CD4-positive, alpha-beta T cell treated with Interleukin-1 beta for 1 hour (primary cell): ENCODE measurements at regions not wholly inside any gene's neighbourhood (a gene's known extent, or its start where the extent isn't known, plus 50 kb on each side); places are given as distances from the start of the nearest gene placed in this dataset.
"Not testable (repeated sequence)": the region's sequence is repeated elsewhere in the genome, so short reads cannot be mapped to it uniquely, and the experiment has no call there.

Experiments
- DNase-seq, 2 donors: peaks; one replicate each; pipeline ENCODE4 v3.0.0-alpha.2; 2020 to 2022

DNA sequence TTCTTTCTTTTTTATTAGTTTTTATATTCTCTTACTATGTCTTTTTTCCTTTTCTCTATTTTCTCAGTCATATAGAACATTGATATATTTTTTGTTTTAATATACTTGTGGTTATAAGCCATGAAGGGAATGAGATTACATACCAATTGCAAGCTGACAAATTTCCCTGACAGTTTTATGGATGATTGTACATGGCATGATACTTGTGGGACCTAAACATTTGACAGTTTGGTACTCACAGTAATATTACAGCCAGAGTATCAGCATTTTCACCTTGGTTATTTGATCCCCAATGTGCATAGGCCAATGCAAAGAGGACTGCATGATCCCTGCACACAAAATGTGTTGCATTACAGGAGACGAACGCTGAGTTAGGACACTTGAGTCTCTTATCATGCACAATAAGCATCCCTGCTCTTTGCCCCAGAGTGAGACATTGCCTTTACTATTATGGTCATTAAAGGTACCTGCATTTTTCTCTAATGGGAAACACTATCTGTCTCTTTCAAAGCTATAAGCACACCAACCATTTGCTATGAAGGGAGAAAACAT is 713.4 kb upstream of the PCDH20 start:
- DNase-seq: no peak

GRCh38 chr13:62126400-62126799 is 710.8 kb upstream of the PCDH20 start:
- no peak for DNase-seq

DNA sequence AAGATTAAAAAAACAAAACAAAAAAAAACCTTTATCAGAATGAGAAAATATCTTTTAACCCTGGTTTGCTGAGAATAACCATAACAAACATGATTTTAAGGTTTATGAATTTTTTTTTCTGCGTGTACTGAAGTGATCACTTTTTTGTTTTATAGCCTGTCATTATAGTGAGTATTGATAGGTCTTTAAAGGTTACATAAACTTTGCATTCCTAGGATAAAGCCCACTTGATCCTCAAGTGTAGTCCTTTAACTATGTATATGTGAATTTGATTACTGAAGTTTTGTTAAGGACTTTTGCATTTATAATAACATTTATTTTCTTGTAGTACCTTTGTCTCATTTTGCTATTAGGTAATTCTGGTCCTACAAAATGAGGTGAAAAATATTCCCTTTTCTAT is 709.8 kb upstream of the PCDH20 start:
- DNase-seq: no peak

- DNase-seq: no peak
These were observed 707.8 kb upstream of the PCDH20 start for GRCh38 chr13:62123409-62123808.

DNA sequence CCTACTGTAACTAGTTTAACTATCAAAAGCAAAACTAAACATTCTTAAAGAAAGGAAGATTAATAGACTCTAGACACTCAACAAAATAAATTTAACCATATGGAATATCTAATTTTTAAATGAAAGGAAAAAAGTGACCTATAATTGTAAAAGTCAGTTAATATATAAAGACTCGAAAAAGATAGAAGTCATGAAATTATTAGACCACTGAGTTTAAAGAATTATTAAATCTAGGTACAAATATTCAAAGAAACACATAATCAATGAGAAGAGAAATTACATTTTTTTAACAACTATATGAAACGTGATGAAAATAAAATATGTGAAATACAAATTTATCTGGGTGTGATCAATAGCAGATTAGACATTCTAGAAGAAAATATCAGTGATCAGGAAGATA is 706.8 kb upstream of the PCDH20 start:
- no peak for DNase-seq

GRCh38 chr13:62119739-62120700 is 704.4 kb upstream of the PCDH20 start:
- DNase-seq: no peak

GRCh38 chr13:62115831-62116230 is 700.2 kb upstream of the PCDH20 start:
- DNase-seq: no peak

DNA sequence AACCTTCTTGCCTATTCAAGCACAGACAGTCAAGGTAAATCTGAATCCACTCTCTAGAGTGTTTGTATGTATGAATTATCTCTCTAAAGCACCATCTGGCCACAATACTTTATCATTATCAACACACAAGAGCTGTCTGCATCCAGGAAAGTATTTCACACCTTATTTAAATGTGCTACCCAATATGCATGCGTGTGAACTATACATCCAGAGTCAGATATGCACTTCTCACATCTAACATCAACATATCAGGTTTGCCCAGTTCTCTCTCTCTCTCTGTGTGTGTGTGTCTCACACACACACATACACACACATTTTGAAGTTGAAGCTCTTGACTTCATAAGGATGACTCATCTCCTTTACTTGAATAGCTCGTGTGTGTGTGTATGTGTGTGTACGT is 697.5 kb upstream of the PCDH20 start:
- no peak for DNase-seq

DNA sequence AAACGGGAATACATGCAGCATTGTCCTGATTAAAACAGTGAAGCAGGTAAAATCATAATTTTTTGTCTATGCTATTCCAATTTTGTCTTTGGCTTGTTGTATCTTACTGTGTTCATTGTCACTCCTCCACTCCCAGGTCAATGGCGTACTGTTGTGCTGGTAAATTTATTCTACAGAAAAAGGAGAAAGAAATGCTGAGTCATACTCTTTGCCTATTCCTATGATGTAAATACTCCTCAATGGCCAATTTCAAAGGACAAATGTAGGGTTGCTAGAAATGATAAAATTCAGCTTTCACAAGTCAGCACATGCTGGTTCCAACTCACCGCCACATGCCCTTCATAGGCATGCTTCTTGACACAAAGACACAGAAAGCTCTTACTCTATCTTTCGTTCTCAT is 694.4 kb upstream of the PCDH20 start:
- DNase-seq: no peak

DNA sequence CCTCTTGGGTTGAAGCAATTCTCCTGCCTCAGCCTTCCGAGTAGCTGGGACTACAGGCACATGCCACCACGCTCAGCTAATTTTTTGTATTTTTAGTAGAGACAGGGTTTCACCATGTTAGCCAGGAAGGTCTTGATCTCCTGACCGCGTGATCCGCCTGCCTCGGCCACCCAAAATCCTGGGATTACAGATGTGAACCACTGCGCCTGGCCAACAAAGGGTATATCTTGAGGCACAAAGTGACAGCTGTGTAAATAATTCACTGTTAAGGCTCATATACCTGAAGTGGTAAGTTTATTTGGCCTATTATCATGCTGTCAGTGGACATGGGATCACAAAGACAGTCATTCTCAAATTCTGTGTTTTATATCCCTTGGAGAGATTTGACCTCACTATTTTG is 688.5 kb upstream of the PCDH20 start:
- not testable (repeated sequence) for DNase-seq

DNA sequence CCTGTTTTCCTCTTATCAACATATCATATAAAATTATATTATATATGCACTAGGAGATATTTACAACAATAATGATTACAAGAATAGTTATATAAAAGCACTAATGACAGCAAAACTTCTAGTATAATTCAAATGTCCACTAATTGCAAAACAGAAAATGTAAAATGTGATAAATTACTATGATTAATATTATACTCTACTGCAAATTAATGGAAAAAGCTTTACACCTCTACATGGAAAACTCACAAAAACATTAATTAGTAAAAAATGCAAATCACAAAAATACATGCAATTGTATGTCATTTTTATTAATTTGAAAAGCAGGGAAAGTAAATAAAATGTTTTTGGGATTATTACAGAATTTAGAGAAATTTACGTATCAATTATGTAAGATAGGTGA is 681.0 kb upstream of the PCDH20 start:
- no peak for DNase-seq

GRCh38 chr13:62094932-62095331 is 679.3 kb upstream of the PCDH20 start:
- no peak for DNase-seq

- no peak for DNase-seq
These were observed 678.5 kb upstream of the PCDH20 start for GRCh38 chr13:62093984-62094780.

DNA sequence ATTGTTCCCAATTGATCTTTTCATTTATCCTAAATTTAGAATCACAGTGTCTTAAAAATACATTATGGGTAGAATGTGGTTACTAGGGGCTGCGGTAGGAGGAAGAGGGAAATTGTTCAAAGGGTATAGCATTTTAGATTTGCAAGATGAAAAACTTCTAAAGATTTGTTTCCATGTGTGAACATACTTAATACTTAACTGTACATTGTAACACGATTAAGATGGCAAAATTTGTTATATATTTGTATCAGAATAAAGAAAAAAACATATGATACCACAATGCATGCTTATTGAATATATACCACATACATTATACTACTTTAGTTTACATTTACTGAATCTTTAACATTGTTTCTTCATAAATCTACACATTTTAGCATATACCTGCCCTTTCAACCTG is 677.3 kb upstream of the PCDH20 start:
- no peak for DNase-seq

- DNase-seq: no peak
These were observed 676.9 kb upstream of the PCDH20 start for GRCh38 chr13:62092536-62092935.

- no peak for DNase-seq
These were observed 672.5 kb upstream of the PCDH20 start for GRCh38 chr13:62088165-62088564.

GRCh38 chr13:62087124-62087523 is 671.5 kb upstream of the PCDH20 start:
- DNase-seq: no peak

DNA sequence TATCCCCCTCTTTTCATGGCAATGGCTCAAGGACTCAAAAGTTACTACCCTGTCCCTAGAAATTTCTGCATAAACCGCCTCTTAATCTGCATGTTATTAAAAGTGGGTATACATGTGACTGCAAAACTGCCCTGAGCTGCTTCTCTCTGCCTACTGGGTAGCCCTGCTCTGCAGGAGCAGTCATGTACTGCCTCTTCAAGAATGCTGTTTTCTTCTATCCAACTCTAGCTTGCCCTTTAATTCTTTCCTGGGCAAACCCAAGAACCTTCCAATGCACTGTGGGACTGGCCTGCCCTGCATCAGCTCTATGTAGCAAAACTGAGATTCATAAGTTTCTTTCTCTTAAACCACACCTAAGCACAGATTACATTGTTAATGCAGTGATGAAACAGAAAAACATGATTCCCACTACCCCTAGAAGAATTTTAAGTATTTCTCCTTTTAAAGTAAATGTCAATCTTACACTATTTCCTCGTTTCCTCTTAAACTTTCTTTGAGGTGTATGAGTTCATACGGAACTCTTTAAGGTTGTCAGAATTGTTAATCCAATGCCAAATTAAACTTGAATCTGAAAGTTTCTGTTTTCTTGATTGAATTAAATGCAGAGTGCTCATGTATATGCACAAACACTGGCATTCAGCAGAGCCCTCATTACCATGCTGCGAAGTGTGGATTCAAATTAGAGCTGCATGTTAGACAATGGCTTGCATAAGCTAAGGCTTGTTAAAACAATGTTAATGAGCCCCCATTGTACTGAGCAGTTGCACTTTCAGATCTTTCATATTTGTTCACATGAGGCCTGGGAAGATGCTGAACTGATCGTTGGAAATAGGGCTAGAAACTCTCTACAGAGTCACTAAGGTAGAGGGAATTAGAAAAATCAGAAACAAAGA is 669.9 kb upstream of the PCDH20 start:
- no peak for DNase-seq

DNA sequence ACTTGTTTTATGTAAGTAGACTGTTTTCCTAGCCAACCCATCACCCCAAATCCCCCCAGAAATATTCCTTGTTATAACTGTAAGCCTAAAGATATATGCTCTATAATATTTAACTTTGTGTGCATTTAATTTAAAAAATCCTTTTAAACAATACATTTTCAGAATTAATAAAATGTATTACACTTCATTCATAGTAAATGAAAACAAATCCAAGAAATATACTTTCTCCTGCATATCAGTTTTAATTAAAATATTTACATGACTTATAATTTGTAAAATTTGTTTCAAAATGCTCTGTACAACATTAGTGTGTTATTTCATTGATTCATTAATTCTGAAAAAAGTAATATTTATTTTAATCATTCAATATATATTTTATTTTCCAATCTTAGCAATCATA is 669.1 kb upstream of the PCDH20 start:
- DNase-seq: no peak

DNA sequence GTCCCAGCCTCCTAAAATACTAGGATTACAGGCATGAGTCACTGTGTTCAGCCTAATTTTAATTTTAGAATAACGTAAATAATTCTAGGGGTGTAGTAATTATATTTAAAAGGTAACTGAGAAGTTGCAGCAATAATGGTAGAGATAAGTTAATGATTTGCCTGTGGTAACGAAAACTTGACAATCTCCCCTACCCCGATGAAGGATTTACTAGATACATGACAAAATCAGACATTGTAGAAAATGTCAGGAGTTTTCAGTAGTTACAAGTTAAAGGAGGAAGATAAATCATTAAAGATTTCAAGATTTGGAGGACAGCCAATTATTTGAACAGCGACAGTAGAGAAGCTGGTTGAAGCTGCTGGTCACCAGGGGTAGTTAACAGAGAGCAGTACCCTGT is 652.2 kb upstream of the PCDH20 start:
- no peak for DNase-seq

DNA sequence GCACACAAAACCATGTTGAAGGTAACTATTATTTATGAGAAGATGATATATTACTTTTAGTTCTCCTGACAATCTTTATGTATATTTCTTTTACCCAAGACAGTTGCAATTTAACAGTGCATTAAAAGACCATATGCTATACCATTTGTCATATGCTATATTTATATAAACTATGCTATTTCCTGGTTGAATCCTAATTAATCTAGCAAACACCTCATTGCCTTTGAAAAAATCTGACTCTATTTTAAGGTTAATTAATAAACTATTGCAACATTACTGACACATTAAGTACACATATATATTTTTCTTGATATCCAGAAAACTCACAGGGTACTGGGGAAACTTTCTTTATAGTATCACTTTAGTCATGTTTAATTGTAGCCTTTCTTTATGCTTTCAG is 649.4 kb upstream of the PCDH20 start:
- no peak for DNase-seq

GRCh38 chr13:62061751-62062150 is 646.1 kb upstream of the PCDH20 start:
- no peak for DNase-seq

GRCh38 chr13:62060570-62060969 is 644.9 kb upstream of the PCDH20 start:
- DNase-seq: no peak
